ENCODE measurements at regions not wholly inside any gene's neighbourhood (a gene's known extent, or its start where the extent isn't known, plus 50 kb on each side); places are given as distances from the start of the nearest gene placed in this dataset.

- TF ChIP-seq EZH2 (IDR thresholded peaks at IDR 0.05) (no peak), FOXP2 (optimal IDR thresholded peaks at IDR 0.05; ENCODE audit: control extremely low read depth, extremely low read length, insufficient read depth) (no peak)
Measured at GRCh38 chr9:90428517-90428916, 214.1 kb downstream of the DIRAS2 start.
